Endodermal cell (in vitro differentiated cells): ENCODE measurements at regions not wholly inside any gene's neighbourhood (a gene's known extent, or its start where the extent isn't known, plus 50 kb on each side); places are given as distances from the start of the nearest gene placed in this dataset.
A peak's percentile ranks its signal among the peaks of the same experiment; 100 is the strongest.

Experiments
- DNase-seq: peaks from one replicate; pipeline ENCODE4 v3.0.0-alpha.2; 2017
- H3K27ac ChIP-seq: 2 replicates; pipeline ENCODE4 v1.5.1; 2013; ENCODE audit warnings: mild to moderate bottlenecking, low read depth, low read length, moderate library complexity
- H3K27me3 ChIP-seq: 2 replicates; pipeline ENCODE4 v1.6.1; 2013; ENCODE audit warnings: mild to moderate bottlenecking, low read length, moderate library complexity; ENCODE audit not compliant: insufficient read depth, control insufficient read depth, poor library complexity, severe bottlenecking
- H3K36me3 ChIP-seq: 2 replicates; pipeline ENCODE4 v1.7.0; 2013; ENCODE audit warnings: mild to moderate bottlenecking, low read length, moderate library complexity; ENCODE audit not compliant: control insufficient read depth, insufficient read depth
- H3K4me1 ChIP-seq: one replicate; pipeline ENCODE4 v1.7.0; 2013; ENCODE audit warnings: low read length; ENCODE audit not compliant: control insufficient read depth, insufficient read depth
- H3K4me3 ChIP-seq: 2 replicates; pipeline ENCODE4 v1.5.1; 2013; ENCODE audit warnings: mild to moderate bottlenecking, low read length, moderate library complexity
- H3K9ac ChIP-seq: 2 replicates; pipeline ENCODE4 v1.6.1; 2013; ENCODE audit warnings: mild to moderate bottlenecking, low read length, moderate library complexity; ENCODE audit not compliant: poor library complexity, severe bottlenecking; ENCODE audit errors: extremely low read depth
- H3K9me3 ChIP-seq: 2 replicates; pipeline ENCODE4 v1.6.1; 2013; ENCODE audit warnings: mild to moderate bottlenecking, low read length, moderate library complexity; ENCODE audit not compliant: control insufficient read depth
- H3K27ac Mint-ChIP-seq: 2 replicates; pipeline ENCODE4 v1.8.0; 2020; ENCODE audit warnings: mixed read lengths
- H3K27me3 Mint-ChIP-seq: 2 replicates; pipeline ENCODE4 v1.8.0; 2021; ENCODE audit warnings: mild to moderate bottlenecking, mixed read lengths; ENCODE audit not compliant: insufficient read depth
- H3K36me3 Mint-ChIP-seq: 2 replicates; pipeline ENCODE4 v1.8.0; 2020; ENCODE audit warnings: low read depth, mixed read lengths
- H3K4me1 Mint-ChIP-seq: 2 replicates; pipeline ENCODE4 v1.8.0; 2020; ENCODE audit warnings: mixed read lengths
- H3K4me3 Mint-ChIP-seq: 2 replicates; pipeline ENCODE4 v1.8.0; 2020; ENCODE audit warnings: mild to moderate bottlenecking, moderate library complexity, mixed read lengths
- H3K9me3 Mint-ChIP-seq: 2 replicates; pipeline ENCODE4 v1.8.0; 2020; ENCODE audit warnings: mild to moderate bottlenecking, mixed read lengths
- WGBS, 2 experiments: methylation state at CpG; one replicate each; pipeline versions ENCODE4 v1.1.5 to v1.1.7; 2013; ENCODE audit warnings: missing lambda C conversion rate in 2 of 2, mixed read lengths in 1 of 2; ENCODE audit not compliant: insufficient coverage in 1 of 2, insufficient read length in 1 of 2; 5-methylcytosine and 5-hydroxymethylcytosine counted together
- TF ChIP-seq, protein P1 (sequence below): fragments of 200-600 bp; sonication (generic); conservative IDR thresholded peaks from 2 replicates; pipeline ENCODE4 v1.5.0; 2021; ENCODE audit warnings: antibody characterized with exemption, mild to moderate bottlenecking

DNA sequence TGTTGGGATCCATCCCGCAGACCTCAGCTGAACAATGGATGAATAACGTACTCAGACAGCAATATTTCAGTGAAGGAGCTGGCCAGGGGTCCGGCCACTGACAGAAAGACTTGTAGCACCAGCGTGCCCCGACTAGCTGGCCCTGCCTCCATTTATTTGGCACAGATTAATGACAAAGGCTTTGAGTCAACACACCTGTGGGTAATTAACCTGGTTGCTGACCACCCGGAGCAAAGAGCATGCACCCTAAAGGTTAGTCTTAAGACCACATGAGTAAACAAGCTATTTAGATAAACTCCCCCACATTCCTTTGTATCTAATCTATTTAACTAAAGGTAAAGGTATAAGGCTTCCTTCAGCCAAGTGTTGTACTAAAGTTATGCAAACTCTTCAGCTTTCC is 868.6 kb downstream of the LRFN5 start:
- 50 to 54% methylated on average over 3 to 6 of the region's 6 CpGs for WGBS, 2 experiments
- Mint-ChIP-seq H3K4me3 (no peak overlapping the region), H3K27ac (no peak overlapping the region), H3K27me3 (no peaks in the 10 kb centered on the region), H3K36me3 (peaks cover 16% of the 10 kb centered on the region), H3K9me3 (peaks cover 23% of the 10 kb centered on the region), H3K4me1 (peaks cover 6% of the 10 kb centered on the region)
- Histone ChIP-seq H3K9ac (no peak overlapping the region), H3K36me3 (no peaks in the 10 kb centered on the region), H3K27ac (no peak overlapping the region), H3K27me3 (no peaks in the 10 kb centered on the region), H3K4me3 (peak overlapping the region; percentile 72), H3K4me1 (peaks cover 3% of the 10 kb centered on the region), H3K9me3 (peaks cover 16% of the 10 kb centered on the region)
- TF ChIP-seq, protein P1, sequence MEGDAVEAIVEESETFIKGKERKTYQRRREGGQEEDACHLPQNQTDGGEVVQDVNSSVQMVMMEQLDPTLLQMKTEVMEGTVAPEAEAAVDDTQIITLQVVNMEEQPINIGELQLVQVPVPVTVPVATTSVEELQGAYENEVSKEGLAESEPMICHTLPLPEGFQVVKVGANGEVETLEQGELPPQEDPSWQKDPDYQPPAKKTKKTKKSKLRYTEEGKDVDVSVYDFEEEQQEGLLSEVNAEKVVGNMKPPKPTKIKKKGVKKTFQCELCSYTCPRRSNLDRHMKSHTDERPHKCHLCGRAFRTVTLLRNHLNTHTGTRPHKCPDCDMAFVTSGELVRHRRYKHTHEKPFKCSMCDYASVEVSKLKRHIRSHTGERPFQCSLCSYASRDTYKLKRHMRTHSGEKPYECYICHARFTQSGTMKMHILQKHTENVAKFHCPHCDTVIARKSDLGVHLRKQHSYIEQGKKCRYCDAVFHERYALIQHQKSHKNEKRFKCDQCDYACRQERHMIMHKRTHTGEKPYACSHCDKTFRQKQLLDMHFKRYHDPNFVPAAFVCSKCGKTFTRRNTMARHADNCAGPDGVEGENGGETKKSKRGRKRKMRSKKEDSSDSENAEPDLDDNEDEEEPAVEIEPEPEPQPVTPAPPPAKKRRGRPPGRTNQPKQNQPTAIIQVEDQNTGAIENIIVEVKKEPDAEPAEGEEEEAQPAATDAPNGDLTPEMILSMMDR = no peak
- peak; percentile 53 for DNase-seq

- peaks cover 4% of the 10 kb centered on the region for H3K4me1 Mint-ChIP-seq
- no peak overlapping the region for H3K9ac ChIP-seq
- TF ChIP-seq, protein P1 = no peak
- H3K27me3 ChIP-seq = no peaks in the 10 kb centered on the region
- no peak overlapping the region for H3K27ac ChIP-seq
- H3K4me3 ChIP-seq = no peak overlapping the region
- H3K9me3 Mint-ChIP-seq = peaks cover 23% of the 10 kb centered on the region
- peaks cover 15% of the 10 kb centered on the region for H3K36me3 Mint-ChIP-seq
- no peak for DNase-seq
- H3K36me3 ChIP-seq = no peaks in the 10 kb centered on the region
- no peaks in the 10 kb centered on the region for H3K4me1 ChIP-seq
- peaks cover 16% of the 10 kb centered on the region for H3K9me3 ChIP-seq
- 86 to 88% methylated on average over 1 to 2 of the region's 3 CpGs for WGBS, 2 experiments
- H3K27ac Mint-ChIP-seq = no peak overlapping the region
- H3K4me3 Mint-ChIP-seq = no peak overlapping the region
- H3K27me3 Mint-ChIP-seq = no peaks in the 10 kb centered on the region
Measured at GRCh38 chr14:42470427-42470719, 863.7 kb downstream of the LRFN5 start.

GRCh38 chr14:42469637-42470426 is 863.2 kb downstream of the LRFN5 start:
- Histone ChIP-seq H3K27ac (no peak overlapping the region), H3K36me3 (no peaks in the 10 kb centered on the region), H3K9ac (no peak overlapping the region), H3K27me3 (no peaks in the 10 kb centered on the region), H3K9me3 (peaks cover 12% of the 10 kb centered on the region), H3K4me1 (no peaks in the 10 kb centered on the region), H3K4me3 (no peak overlapping the region)
- Mint-ChIP-seq H3K27ac (no peak overlapping the region), H3K4me3 (no peak overlapping the region), H3K36me3 (peaks cover 10% of the 10 kb centered on the region), H3K9me3 (peaks cover 18% of the 10 kb centered on the region), H3K4me1 (peaks cover 1% of the 10 kb centered on the region), H3K27me3 (no peaks in the 10 kb centered on the region)
- DNase-seq = no peak
- TF ChIP-seq, protein P1 = no peak
- 93 to 100% methylated on average over 1 to 6 of the region's 6 CpGs for WGBS, 2 experiments
